CD4-positive, alpha-beta T cell (primary cell): ENCODE measurements at regions not wholly inside any gene's neighbourhood (a gene's known extent, or its start where the extent isn't known, plus 50 kb on each side); places are given as distances from the start of the nearest gene placed in this dataset.

Source experiments
- ATAC-seq: fragments of 200-7000 bp; cut with Tn5 transposase; one replicate; pipeline ENCODE4 v1.10.0; 2022; ENCODE audit warnings: mild to moderate bottlenecking; ENCODE audit not compliant: poor library complexity
- CTCF ChIA-PET: fragments of 350-600 bp; sonication (Branson Sonifier 250); formaldehyde crosslinking; loops from one replicate; lab custom pipeline; 2021; ENCODE audit warnings: antibody characterized with exemption, inconsistent platforms; lab: Charles Lee
- POLR2A ChIA-PET: fragments of 350-600 bp; sonication (Branson Sonifier 250); formaldehyde crosslinking; loops from one replicate; lab custom pipeline; 2021; ENCODE audit warnings: antibody characterized with exemption, inconsistent platforms; lab: Charles Lee
- DNase-seq, 14 experiments: peaks; one replicate each; pipeline ENCODE4 v3.0.0-alpha.2; 2013 to 2020; ENCODE audit warnings: mixed read lengths in 2 of 14
- H3K27ac ChIP-seq, 2 donors: one replicate each; pipeline versions ENCODE4 v1.5.1 to v1.7.0; 2013; ENCODE audit warnings: low read length in 2 of 2, low read depth in 1 of 2, mild to moderate bottlenecking in 1 of 2
- H3K27me3 ChIP-seq, 2 experiments: 1 replicate in 1 of 2; 2 replicates in 1 of 2; pipeline versions ENCODE4 v1.6.1 to v1.7.0; 2013; ENCODE audit warnings: low read length in 2 of 2, control low read depth in 1 of 2, mild to moderate bottlenecking in 1 of 2, moderate library complexity in 1 of 2; ENCODE audit not compliant: insufficient read depth in 2 of 2, control insufficient read depth in 1 of 2
- H3K36me3 ChIP-seq: one replicate; pipeline ENCODE4 v1.6.1; 2013; ENCODE audit warnings: low read length, control low read depth; ENCODE audit not compliant: insufficient read depth
- H3K4me1 ChIP-seq: one replicate; pipeline ENCODE4 v1.6.1; 2013; ENCODE audit warnings: low read length, control low read depth; ENCODE audit not compliant: insufficient read depth
- H3K4me3 ChIP-seq: one replicate; pipeline ENCODE4 v1.5.1; 2013; ENCODE audit warnings: mild to moderate bottlenecking, low read length, moderate library complexity
- H3K9me3 ChIP-seq, 2 experiments: 1 replicate in 1 of 2; 2 replicates in 1 of 2; pipeline versions ENCODE4 v1.6.1 to v1.7.0; 2013; ENCODE audit warnings: low read length in 2 of 2, mild to moderate bottlenecking in 2 of 2, control low read depth in 1 of 2, moderate library complexity in 1 of 2; ENCODE audit not compliant: control insufficient read depth in 1 of 2, insufficient read depth in 1 of 2
- H3K27ac Mint-ChIP-seq: one replicate; pipeline ENCODE4 v1.8.0; 2020; ENCODE audit warnings: mixed read lengths
- H3K27me3 Mint-ChIP-seq: one replicate; pipeline ENCODE4 v1.8.0; 2021; ENCODE audit warnings: mixed read lengths
- H3K36me3 Mint-ChIP-seq: one replicate; pipeline ENCODE4 v1.8.0; 2021; ENCODE audit warnings: low read depth, mixed read lengths
- H3K4me1 Mint-ChIP-seq: one replicate; pipeline ENCODE4 v1.8.0; 2021; ENCODE audit warnings: low read depth, mixed read lengths
- H3K4me3 Mint-ChIP-seq: one replicate; pipeline ENCODE4 v1.8.0; 2020; ENCODE audit warnings: mild to moderate bottlenecking, mixed read lengths
- H3K9me3 Mint-ChIP-seq: one replicate; pipeline ENCODE4 v1.8.0; 2020; ENCODE audit warnings: mixed read lengths
- intact Hi-C, 2 experiments: fragments of 100-400 bp; cut with DNase I in 1 of 2; cut with micrococcal nuclease in 1 of 2; formaldehyde crosslinking; loops; one replicate each; pipeline versions ENCODE4 v1.15.1 to v1.9.0; 2023 to 2025; cut with DNase I, micrococcal nuclease
- TF ChIP-seq, protein P1 (sequence below): fragments of 200-600 bp; IDR thresholded peaks from one replicate; pipeline ENCODE4 v1.8.0; 2022; ENCODE audit warnings: antibody characterized with exemption, mild to moderate bottlenecking

GRCh38 chr13:27708325-27708724, 84.0 kb upstream of the GSX1 start:
- Mint-ChIP-seq H3K4me1 (peaks cover 5% of the 10 kb centered on the region), H3K27ac (no peak overlapping the region), H3K27me3 (peaks cover 28% of the 10 kb centered on the region), H3K36me3 (no peaks in the 10 kb centered on the region), H3K9me3 (peaks cover 15% of the 10 kb centered on the region), H3K4me3 (no peak overlapping the region)
- DNase-seq, result no peak
- peaks cover 0 to 3% of the 10 kb centered on the region in 2 experiments for H3K27me3 ChIP-seq
- peaks cover 0 to 16% of the 10 kb centered on the region in 2 experiments for H3K9me3 ChIP-seq
- ATAC-seq, result no peak
- intact Hi-C loops, result loop anchor here in 1 of 2 experiments (2.0 kb wide), 1 partner anchor 334 kb away; no protein-coding TSS in a partner anchor
- ChIA-PET CTCF (no interaction called here), POLR2A (no interaction called here)
- H3K36me3 ChIP-seq, result no peaks in the 10 kb centered on the region
- TF ChIP-seq, protein P1, sequence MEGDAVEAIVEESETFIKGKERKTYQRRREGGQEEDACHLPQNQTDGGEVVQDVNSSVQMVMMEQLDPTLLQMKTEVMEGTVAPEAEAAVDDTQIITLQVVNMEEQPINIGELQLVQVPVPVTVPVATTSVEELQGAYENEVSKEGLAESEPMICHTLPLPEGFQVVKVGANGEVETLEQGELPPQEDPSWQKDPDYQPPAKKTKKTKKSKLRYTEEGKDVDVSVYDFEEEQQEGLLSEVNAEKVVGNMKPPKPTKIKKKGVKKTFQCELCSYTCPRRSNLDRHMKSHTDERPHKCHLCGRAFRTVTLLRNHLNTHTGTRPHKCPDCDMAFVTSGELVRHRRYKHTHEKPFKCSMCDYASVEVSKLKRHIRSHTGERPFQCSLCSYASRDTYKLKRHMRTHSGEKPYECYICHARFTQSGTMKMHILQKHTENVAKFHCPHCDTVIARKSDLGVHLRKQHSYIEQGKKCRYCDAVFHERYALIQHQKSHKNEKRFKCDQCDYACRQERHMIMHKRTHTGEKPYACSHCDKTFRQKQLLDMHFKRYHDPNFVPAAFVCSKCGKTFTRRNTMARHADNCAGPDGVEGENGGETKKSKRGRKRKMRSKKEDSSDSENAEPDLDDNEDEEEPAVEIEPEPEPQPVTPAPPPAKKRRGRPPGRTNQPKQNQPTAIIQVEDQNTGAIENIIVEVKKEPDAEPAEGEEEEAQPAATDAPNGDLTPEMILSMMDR, result no peak
- H3K4me1 ChIP-seq, result no peaks in the 10 kb centered on the region
- H3K4me3 ChIP-seq, result no peak overlapping the region
- H3K27ac ChIP-seq, result no peak overlapping the region

- Histone ChIP-seq H3K4me3 (no peak overlapping the region), H3K9me3 (peaks cover 0 to 1% of the 10 kb centered on the region in 2 experiments), H3K36me3 (no peaks in the 10 kb centered on the region), H3K4me1 (no peaks in the 10 kb centered on the region), H3K27ac (no peak overlapping the region), H3K27me3 (peaks cover 0 to 3% of the 10 kb centered on the region in 2 experiments)
- peaks cover 12% of the 10 kb centered on the region for H3K9me3 Mint-ChIP-seq
- DNase-seq (no peak), ATAC-seq (no peak)
- peaks cover under 1% of the 10 kb centered on the region for H3K4me1 Mint-ChIP-seq
- H3K36me3 Mint-ChIP-seq, result no peaks in the 10 kb centered on the region
- peaks cover 28% of the 10 kb centered on the region for H3K27me3 Mint-ChIP-seq
- TF ChIP-seq, protein P1, result no peak
- no peak overlapping the region for H3K27ac Mint-ChIP-seq
- POLR2A ChIA-PET, result no interaction called here
- intact Hi-C loops, result loop anchor here (2.0 to 10.0 kb wide), 4 partner anchors 177 to 335 kb away; no protein-coding TSS in a partner anchor
- no peak overlapping the region for H3K4me3 Mint-ChIP-seq
- CTCF ChIA-PET, result interaction anchor here (0.6 kb wide), 1 partner anchor 222 kb away, joined by 4 read pairs; no protein-coding TSS in a partner anchor
These were observed 82.5 kb upstream of the GSX1 start for GRCh38 chr13:27709779-27710178.

GRCh38 chr13:27712421-27712820, 79.9 kb upstream of the GSX1 start:
- no peak overlapping the region for H3K4me3 Mint-ChIP-seq
- H3K4me1 ChIP-seq, result no peaks in the 10 kb centered on the region
- H3K4me3 ChIP-seq, result no peak overlapping the region
- ChIA-PET CTCF (interaction anchor here (0.8 kb wide), 1 partner anchor 179 kb away, joined by 3 read pairs; no protein-coding TSS in a partner anchor), POLR2A (interaction anchor here (0.6 kb wide), 1 partner anchor 92 kb away, joined by 3 read pairs; the partner anchor contains the start of gene LNX2)
- intact Hi-C loops, result loop anchor here (1.0 to 10.0 kb wide), 5 partner anchors 180 to 338 kb away; no protein-coding TSS in a partner anchor
- no peak overlapping the region for H3K27ac ChIP-seq
- ATAC-seq (no peak), DNase-seq (peak in 10 of 14 experiments; percentile 8 to 54 (median 26))
- no peak overlapping the region for H3K27ac Mint-ChIP-seq
- H3K27me3 ChIP-seq, result peaks cover 0 to 5% of the 10 kb centered on the region in 2 experiments
- TF ChIP-seq, protein P1, result peak; percentile 61
- H3K4me1 Mint-ChIP-seq, result no peaks in the 10 kb centered on the region
- no peaks in the 10 kb centered on the region for H3K36me3 ChIP-seq
- no peaks in the 10 kb centered on the region for H3K9me3 ChIP-seq
- peaks cover 21% of the 10 kb centered on the region for H3K27me3 Mint-ChIP-seq
- H3K36me3 Mint-ChIP-seq, result no peaks in the 10 kb centered on the region
- H3K9me3 Mint-ChIP-seq, result no peaks in the 10 kb centered on the region
